A673 (cell line): ENCODE measurements at regions not wholly inside any gene's neighbourhood (a gene's known extent, or its start where the extent isn't known, plus 50 kb on each side); places are given as distances from the start of the nearest gene placed in this dataset.

ENCODE experiments used
- BruUV-seq: library from RNA; stranded (reverse); fragments of 400-500 nt; replicated peaks from 2 replicates; lab custom pipeline; 2021; lab: Mats Ljungman, UMichigan
- CTCF ChIA-PET: fragments of 300-600 bp; sonication (Branson Sonifier 250); formaldehyde crosslinking; loops from one replicate; lab custom pipeline; 2022; ENCODE audit warnings: antibody characterized with exemption; lab: Charles Lee
- POLR2A ChIA-PET: fragments of 300-600 bp; sonication (Branson Sonifier 250); formaldehyde crosslinking; loops from one replicate; lab custom pipeline; 2022; ENCODE audit warnings: antibody characterized with exemption; ENCODE audit not compliant: low non-redundant PET; lab: Charles Lee
- DNase-seq: peaks from one replicate; pipeline ENCODE4 v3.0.0-alpha.2; 2015; ENCODE audit warnings: low spot score
- H3K27ac ChIP-seq: fragments of 200-600 bp; sonication (generic); 2 replicates; pipeline ENCODE4 v1.5.1; 2016; ENCODE audit warnings: mixed run types, low read depth, mild to moderate bottlenecking, mixed read lengths, antibody characterized with exemption, low read length; ENCODE audit not compliant: poor library complexity, severe bottlenecking
- H3K27me3 ChIP-seq: fragments of 200-600 bp; sonication (generic); replicated peaks from 2 replicates; pipeline ENCODE4 v1.6.1; 2017; ENCODE audit warnings: mixed run types, low read depth, mild to moderate bottlenecking, mixed read lengths, antibody characterized with exemption, low read length; ENCODE audit not compliant: insufficient read depth, poor library complexity
- H3K36me3 ChIP-seq: fragments of 200-600 bp; sonication (generic); 2 replicates; pipeline ENCODE4 v1.6.1; 2016; ENCODE audit warnings: mixed run types, mild to moderate bottlenecking, mixed read lengths, antibody characterized with exemption, low read length; ENCODE audit not compliant: insufficient read depth, poor library complexity, severe bottlenecking
- H3K4me1 ChIP-seq: fragments of 200-600 bp; sonication (generic); 2 replicates; pipeline ENCODE4 v1.6.1; 2017; ENCODE audit warnings: mixed run types, mild to moderate bottlenecking, mixed read lengths, antibody characterized with exemption, low read length; ENCODE audit not compliant: insufficient read depth, poor library complexity, severe bottlenecking
- H3K4me3 ChIP-seq: fragments of 200-600 bp; sonication (generic); 2 replicates; pipeline ENCODE4 v1.5.1; 2016; ENCODE audit warnings: low read depth, mixed run types, mild to moderate bottlenecking, mixed read lengths, low read length; ENCODE audit not compliant: poor library complexity, severe bottlenecking
- H3K9me3 ChIP-seq: fragments of 200-600 bp; sonication (generic); 2 replicates; pipeline ENCODE4 v1.6.1; 2016; ENCODE audit warnings: mixed run types, low read depth, mild to moderate bottlenecking, mixed read lengths, antibody characterized with exemption, low read length; ENCODE audit not compliant: poor library complexity, severe bottlenecking
- EZH2 ChIP-seq: fragments of 200-600 bp; sonication (generic); IDR thresholded peaks from 2 replicates; pipeline ENCODE4 v1.6.1; 2017; ENCODE audit warnings: borderline replicate concordance, low read depth, mild to moderate bottlenecking, mixed read lengths, antibody characterized with exemption, low read length; ENCODE audit not compliant: poor library complexity, severe bottlenecking
- intact Hi-C: fragments of 100-400 bp; cut with micrococcal nuclease; formaldehyde crosslinking; loops from one replicate; pipeline ENCODE4 v1.10.0; 2022; ENCODE audit not compliant: unreplicated experiment
- TF ChIP-seq, protein P1 (sequence below): fragments of 300-800, 200-600 bp; sonication (generic); conservative IDR thresholded peaks from 2 replicates; pipeline ENCODE4 v1.5.1; 2017; ENCODE audit warnings: low read depth, mild to moderate bottlenecking, antibody characterized with exemption, low read length, moderate library complexity, mixed read lengths

GRCh38 chr2:15768615-15769014 lies 171.7 kb upstream of the MYCN start:
- Histone ChIP-seq H3K27ac (no peak overlapping the region), H3K9me3 (no peaks in the 10 kb centered on the region), H3K4me3 (no peak overlapping the region), H3K27me3 (no peaks in the 10 kb centered on the region), H3K4me1 (no peaks in the 10 kb centered on the region), H3K36me3 (no peaks in the 10 kb centered on the region)
- ChIA-PET CTCF (no interaction called here), POLR2A (no interaction called here)
- intact Hi-C loops: no loop called here
- no TSS peak for BruUV-seq
- no peak for TF ChIP-seq EZH2
- TF ChIP-seq, protein P1, sequence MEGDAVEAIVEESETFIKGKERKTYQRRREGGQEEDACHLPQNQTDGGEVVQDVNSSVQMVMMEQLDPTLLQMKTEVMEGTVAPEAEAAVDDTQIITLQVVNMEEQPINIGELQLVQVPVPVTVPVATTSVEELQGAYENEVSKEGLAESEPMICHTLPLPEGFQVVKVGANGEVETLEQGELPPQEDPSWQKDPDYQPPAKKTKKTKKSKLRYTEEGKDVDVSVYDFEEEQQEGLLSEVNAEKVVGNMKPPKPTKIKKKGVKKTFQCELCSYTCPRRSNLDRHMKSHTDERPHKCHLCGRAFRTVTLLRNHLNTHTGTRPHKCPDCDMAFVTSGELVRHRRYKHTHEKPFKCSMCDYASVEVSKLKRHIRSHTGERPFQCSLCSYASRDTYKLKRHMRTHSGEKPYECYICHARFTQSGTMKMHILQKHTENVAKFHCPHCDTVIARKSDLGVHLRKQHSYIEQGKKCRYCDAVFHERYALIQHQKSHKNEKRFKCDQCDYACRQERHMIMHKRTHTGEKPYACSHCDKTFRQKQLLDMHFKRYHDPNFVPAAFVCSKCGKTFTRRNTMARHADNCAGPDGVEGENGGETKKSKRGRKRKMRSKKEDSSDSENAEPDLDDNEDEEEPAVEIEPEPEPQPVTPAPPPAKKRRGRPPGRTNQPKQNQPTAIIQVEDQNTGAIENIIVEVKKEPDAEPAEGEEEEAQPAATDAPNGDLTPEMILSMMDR: no peak
- no peak for DNase-seq

DNA sequence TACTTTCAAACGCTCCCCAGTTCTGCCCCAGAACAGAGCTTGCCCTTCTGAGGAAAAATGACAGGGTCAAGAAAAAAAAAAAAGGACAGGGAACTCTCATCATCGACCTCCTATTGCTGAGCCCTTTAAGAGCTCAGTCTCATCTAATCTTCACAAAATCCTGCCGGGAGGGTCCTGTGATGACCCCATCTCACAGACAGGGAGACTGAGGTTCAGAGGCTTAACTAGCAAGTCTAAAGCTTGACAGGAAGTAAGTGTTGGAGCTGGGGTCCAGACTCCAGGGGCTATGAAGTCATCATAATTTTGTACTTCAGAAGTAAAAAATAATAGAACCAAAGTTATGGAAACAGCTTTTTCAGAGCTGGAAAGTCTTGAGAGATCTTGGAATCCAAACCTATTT lies 171.1 kb upstream of the MYCN start:
- TF ChIP-seq, protein P1: no peak
- TF ChIP-seq EZH2: no peak
- Histone ChIP-seq H3K36me3 (no peaks in the 10 kb centered on the region), H3K4me1 (no peaks in the 10 kb centered on the region), H3K4me3 (no peak overlapping the region), H3K27me3 (no peaks in the 10 kb centered on the region), H3K9me3 (no peaks in the 10 kb centered on the region), H3K27ac (no peak overlapping the region)
- intact Hi-C loops: no loop called here
- POLR2A ChIA-PET: no interaction called here
- CTCF ChIA-PET: no interaction called here
- DNase-seq: no peak
- no TSS peak for BruUV-seq

- intact Hi-C loops: no loop called here
Observed at GRCh38 chr2:15769676-15770547, 170.4 kb upstream of the MYCN start.

More at GRCh38 chr2:15769676-15770547, 170.4 kb upstream of the MYCN start:
- no peaks in the 10 kb centered on the region for H3K27me3 ChIP-seq
- no peaks in the 10 kb centered on the region for H3K36me3 ChIP-seq
- no peaks in the 10 kb centered on the region for H3K4me1 ChIP-seq
- TF ChIP-seq, protein P1: no peak
- TF ChIP-seq EZH2: no peak
- ChIA-PET CTCF (no interaction called here), POLR2A (no interaction called here)
- no TSS peak for BruUV-seq
- no peaks in the 10 kb centered on the region for H3K9me3 ChIP-seq
- H3K4me3 ChIP-seq: no peak overlapping the region
- DNase-seq: no peak
- H3K27ac ChIP-seq: no peak overlapping the region
